ENCODE measurements at regions not wholly inside any gene's neighbourhood (a gene's known extent, or its start where the extent isn't known, plus 50 kb on each side); places are given as distances from the start of the nearest gene placed in this dataset.

- TF ChIP-seq CTCF (IDR thresholded peaks at IDR 0.05; ENCODE audit: low read depth, low read length) = no peak
- peaks cover 3% of the 10 kb centered on the region for H3K27me3 ChIP-seq
These were observed 566.7 kb upstream of the ZNF717 start for GRCh38 chr3:76352051-76352450.

GRCh38 chr3:76352511-76353284, 567.3 kb upstream of the ZNF717 start:
- Histone ChIP-seq H3K27me3 (peaks cover 3% of the 10 kb centered on the region), H3K36me3 (no peaks in the 10 kb centered on the region), H3K4me1 (ENCODE audit: low read depth) (peaks cover 5% of the 10 kb centered on the region), H3K27ac (no peak overlapping the region), H3K9me3 (ENCODE audit: low read depth) (no peaks in the 10 kb centered on the region), H3K4me3 (no peak overlapping the region)
- no peak for TF ChIP-seq CTCF (IDR thresholded peaks at IDR 0.05; ENCODE audit: low read depth, low read length)
- DNase-seq (ENCODE audit: low read depth in 1 of 2, low spot score in 1 of 2) = no peak

More at GRCh38 chr3:76352051-76352450, 566.7 kb upstream of the ZNF717 start:
- no peak for DNase-seq (ENCODE audit: low read depth in 1 of 2, low spot score in 1 of 2)
- no peak overlapping the region for H3K27ac ChIP-seq
- H3K4me3 ChIP-seq = no peak overlapping the region
- H3K9me3 ChIP-seq (ENCODE audit: low read depth) = no peaks in the 10 kb centered on the region
- H3K36me3 ChIP-seq = no peaks in the 10 kb centered on the region
- peaks cover 5% of the 10 kb centered on the region for H3K4me1 ChIP-seq (ENCODE audit: low read depth)

GRCh38 chr3:76353683-76354082, 568.3 kb upstream of the ZNF717 start:
- Histone ChIP-seq H3K36me3 (no peaks in the 10 kb centered on the region), H3K27ac (no peak overlapping the region), H3K4me1 (ENCODE audit: low read depth) (peaks cover 5% of the 10 kb centered on the region), H3K27me3 (peaks cover 3% of the 10 kb centered on the region), H3K9me3 (ENCODE audit: low read depth) (no peaks in the 10 kb centered on the region), H3K4me3 (no peak overlapping the region)
- DNase-seq (ENCODE audit: low read depth in 1 of 2, low spot score in 1 of 2) = no peak
- TF ChIP-seq CTCF (IDR thresholded peaks at IDR 0.05; ENCODE audit: low read depth, low read length) = no peak

- peak in 1 of 2 donors; percentile 77 for DNase-seq (ENCODE audit: low read depth in 1 of 2, low spot score in 1 of 2)
- Histone ChIP-seq H3K27ac (no peak overlapping the region), H3K27me3 (no peaks in the 10 kb centered on the region), H3K4me1 (ENCODE audit: low read depth) (peaks cover 6% of the 10 kb centered on the region), H3K4me3 (no peak overlapping the region), H3K36me3 (no peaks in the 10 kb centered on the region), H3K9me3 (ENCODE audit: low read depth) (no peaks in the 10 kb centered on the region)
- TF ChIP-seq CTCF (IDR thresholded peaks at IDR 0.05; ENCODE audit: low read depth, low read length) = no peak
These were observed 575.7 kb upstream of the ZNF717 start for GRCh38 chr3:76361010-76361409.

- no peak for DNase-seq (ENCODE audit: low read depth in 1 of 2, low spot score in 1 of 2)
- no peak for TF ChIP-seq CTCF (IDR thresholded peaks at IDR 0.05; ENCODE audit: low read depth, low read length)
- Histone ChIP-seq H3K9me3 (ENCODE audit: low read depth) (no peaks in the 10 kb centered on the region), H3K4me3 (no peak overlapping the region), H3K27me3 (no peaks in the 10 kb centered on the region), H3K36me3 (no peaks in the 10 kb centered on the region), H3K4me1 (ENCODE audit: low read depth) (peaks cover 6% of the 10 kb centered on the region), H3K27ac (no peak overlapping the region)
These were observed 577.3 kb upstream of the ZNF717 start for GRCh38 chr3:76362643-76363042.

Data from cardiac muscle cell (in vitro differentiated cells and primary cell).